ENCODE measurements at regions not wholly inside any gene's neighbourhood (a gene's known extent, or its start where the extent isn't known, plus 50 kb on each side); places are given as distances from the start of the nearest gene placed in this dataset.

GRCh38 chr7:46143949-46144917, 223.2 kb upstream of the IGFBP3 start:
- no peak for DNase-seq (ENCODE audit: low read depth)

DNA sequence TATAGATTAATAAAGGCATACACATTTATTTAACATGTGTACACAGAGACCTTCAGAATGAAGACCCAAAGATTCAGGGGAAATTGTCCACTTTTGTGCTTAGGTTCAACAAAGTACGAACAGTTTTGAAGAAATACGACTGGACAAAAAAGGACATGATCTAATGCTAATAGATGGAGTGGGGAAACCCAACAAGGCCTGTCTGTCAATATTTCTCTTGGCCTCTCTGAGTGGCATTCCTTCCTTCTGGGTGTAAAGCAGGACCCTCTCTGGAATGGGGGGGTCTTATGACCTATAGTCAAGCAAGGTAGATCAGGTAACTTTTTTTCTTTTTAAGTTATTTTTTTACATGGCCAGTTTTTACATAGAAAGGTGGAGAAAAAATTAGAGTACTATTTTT, 222.3 kb upstream of the IGFBP3 start:
- no peak for DNase-seq (ENCODE audit: low read depth)

GRCh38 chr7:46139079-46139478, 218.0 kb upstream of the IGFBP3 start:
- DNase-seq (ENCODE audit: low read depth) = no peak

- no peak for DNase-seq (ENCODE audit: low read depth)
Measured at GRCh38 chr7:46137725-46138124, 216.7 kb upstream of the IGFBP3 start.

GRCh38 chr7:46135557-46135956, 214.5 kb upstream of the IGFBP3 start:
- DNase-seq (ENCODE audit: low read depth) = no peak

DNA sequence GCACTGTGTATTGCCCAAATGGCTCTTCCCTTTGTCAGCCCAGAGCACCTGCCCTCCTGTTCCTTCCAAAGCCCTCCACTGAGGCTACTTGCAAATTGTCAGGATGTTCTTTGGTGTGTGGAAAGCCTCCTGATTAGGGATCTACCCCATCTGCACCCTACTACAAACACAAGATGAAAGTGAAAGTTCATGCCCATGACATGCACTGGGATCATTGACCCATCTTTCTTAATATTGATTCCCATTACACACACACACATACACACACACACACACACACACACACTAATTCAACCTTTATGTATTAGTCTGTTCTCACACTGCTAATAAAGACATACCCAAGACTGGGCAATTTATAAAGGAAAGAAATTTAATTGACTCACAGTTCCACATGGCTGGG, 213.7 kb upstream of the IGFBP3 start:
- DNase-seq (ENCODE audit: low read depth) = no peak

- DNase-seq (ENCODE audit: low read depth) = no peak
Measured at GRCh38 chr7:46134385-46134784, 213.3 kb upstream of the IGFBP3 start.

DNA sequence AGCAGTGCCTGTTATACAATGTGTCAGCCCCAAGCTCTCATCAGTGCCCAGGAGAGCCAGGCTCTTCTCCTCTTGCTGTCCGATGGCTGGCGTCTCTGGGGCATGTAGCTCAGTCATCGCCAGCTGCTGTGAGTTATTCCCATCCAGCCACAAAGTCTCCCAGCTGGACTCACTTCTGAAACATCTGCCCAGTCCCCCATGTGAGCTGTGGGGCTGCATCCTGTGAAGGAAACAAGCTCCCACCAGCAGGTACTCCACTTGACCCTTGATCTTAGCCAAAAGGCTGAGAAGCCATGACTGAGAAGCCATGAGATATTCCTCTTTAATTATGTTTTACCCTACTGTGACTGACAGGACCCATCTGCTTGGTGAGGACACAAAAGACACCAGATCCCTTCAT, 212.7 kb upstream of the IGFBP3 start:
- no peak for DNase-seq (ENCODE audit: low read depth)

DNA sequence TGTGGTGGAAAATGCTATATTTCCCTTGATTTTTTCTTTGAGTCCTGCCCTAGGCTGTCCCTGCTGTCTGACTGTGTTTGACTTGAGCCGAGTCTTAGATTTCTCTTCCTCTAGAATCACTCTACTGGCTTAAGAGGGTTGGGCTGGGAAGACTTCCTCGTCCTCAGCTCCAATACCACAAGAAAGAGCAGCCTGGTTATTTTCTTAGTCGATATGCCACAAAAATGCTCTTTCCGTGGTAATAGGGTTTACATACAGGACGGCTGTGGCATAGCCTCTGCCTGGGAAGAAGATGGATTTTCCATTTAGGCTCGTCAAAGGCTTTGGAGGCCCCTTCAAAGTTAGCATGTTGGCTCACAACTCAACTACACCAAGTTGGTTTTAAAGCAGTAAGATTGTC, 212.0 kb upstream of the IGFBP3 start:
- no peak for DNase-seq (ENCODE audit: low read depth)

- DNase-seq (ENCODE audit: low read depth) = no peak
Measured at GRCh38 chr7:46131916-46132795, 211.1 kb upstream of the IGFBP3 start.

DNA sequence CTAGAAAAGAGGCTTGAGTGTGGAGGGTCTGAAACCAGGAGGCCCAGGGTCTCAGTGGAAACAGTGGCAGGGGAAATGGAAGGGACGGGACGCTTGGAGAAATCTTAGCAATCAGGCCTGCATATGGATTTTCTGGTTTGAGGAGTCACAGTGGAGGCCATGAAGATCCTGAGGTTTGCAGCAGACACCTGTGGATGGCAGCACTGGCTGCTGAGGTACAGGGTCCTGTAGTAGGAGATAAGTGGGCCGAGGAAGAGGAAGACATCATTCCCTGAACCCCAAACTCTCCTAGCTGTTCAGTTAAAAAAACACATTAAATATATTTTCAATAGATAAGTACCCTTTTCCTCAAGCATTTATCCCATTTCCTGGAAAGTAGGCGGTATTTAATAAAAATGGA, 208.8 kb upstream of the IGFBP3 start:
- DNase-seq (ENCODE audit: low read depth) = no peak

DNA sequence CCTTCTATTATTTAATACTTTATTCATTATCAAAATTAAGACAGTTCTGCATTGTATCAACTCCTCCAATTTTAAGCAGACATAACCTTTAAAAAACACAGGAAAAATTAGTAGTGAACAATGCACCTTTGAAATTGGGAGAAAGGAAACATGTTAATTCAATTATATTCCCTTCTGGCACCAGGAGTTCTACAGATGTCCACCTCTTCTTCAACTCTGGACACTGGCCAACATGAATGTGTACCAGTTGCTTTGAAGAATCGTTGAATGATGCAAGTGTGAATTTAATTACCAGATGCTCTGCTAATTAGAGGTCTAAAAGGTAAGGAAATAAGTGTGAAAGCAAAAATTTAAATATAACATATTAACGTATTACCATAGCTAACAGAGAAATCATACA, 206.7 kb upstream of the IGFBP3 start:
- no peak for DNase-seq (ENCODE audit: low read depth)

GRCh38 chr7:46126675-46127300, 205.7 kb upstream of the IGFBP3 start:
- no peak for DNase-seq (ENCODE audit: low read depth)

DNA sequence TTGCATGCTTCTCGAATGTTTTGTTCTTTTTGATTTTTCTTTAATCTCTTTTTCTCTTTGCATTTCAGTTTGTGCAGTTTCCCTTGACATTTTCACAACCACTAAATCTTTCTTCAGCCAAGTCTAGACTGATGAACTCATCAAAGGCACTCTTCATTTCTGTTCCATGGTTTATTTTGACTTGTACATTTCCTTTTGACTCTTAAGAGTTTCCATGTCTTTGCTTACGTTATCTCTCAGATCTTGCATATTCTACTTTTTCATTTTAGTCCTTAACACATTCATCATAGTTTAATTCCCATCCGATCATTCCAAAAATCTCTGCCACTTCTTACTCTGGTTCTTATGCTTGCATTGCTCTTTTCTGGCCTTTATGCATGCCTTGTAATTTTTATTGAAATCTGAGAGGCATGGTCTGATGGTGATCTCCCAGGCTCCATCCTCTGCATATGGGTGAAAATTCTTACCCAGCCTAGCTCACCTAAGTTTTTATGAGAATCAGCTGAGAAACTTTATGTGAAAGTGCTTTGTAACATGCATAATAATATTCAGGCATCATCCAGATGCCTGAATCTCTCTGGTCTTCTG, 202.8 kb upstream of the IGFBP3 start:
- DNase-seq (ENCODE audit: low read depth) = no peak

- no peak for DNase-seq (ENCODE audit: low read depth)
Measured at GRCh38 chr7:46115410-46115809, 194.3 kb upstream of the IGFBP3 start.

GRCh38 chr7:46109437-46109836, 188.4 kb upstream of the IGFBP3 start:
- no peak for DNase-seq (ENCODE audit: low read depth)

- no peak for DNase-seq (ENCODE audit: low read depth)
Measured at GRCh38 chr7:46108272-46108671, 187.2 kb upstream of the IGFBP3 start.

GRCh38 chr7:46107610-46108217, 186.6 kb upstream of the IGFBP3 start:
- no peak for DNase-seq (ENCODE audit: low read depth)

GRCh38 chr7:46100521-46100920, 179.4 kb upstream of the IGFBP3 start:
- DNase-seq (ENCODE audit: low read depth) = no peak

DNA sequence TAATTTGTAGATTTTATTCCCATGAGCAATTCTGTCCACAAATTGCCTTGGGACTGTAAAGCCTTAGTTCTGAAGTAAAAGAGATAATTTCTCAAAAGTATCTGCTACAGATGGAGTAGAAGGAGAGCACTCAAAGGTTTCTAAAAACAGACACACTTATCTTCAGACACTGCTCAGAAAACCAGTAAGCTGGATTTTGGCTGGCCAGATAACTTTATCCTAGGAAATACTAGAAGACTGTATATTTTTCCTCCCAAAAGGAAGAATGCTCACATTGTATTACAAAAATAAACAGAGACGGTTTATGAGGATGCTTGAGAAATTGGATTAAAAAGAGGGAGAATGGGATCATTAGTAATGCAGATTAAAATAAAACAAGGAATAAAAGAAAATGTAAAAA, 178.0 kb upstream of the IGFBP3 start:
- no peak for DNase-seq (ENCODE audit: low read depth)

GRCh38 chr7:46091071-46091470, 170.0 kb upstream of the IGFBP3 start:
- no peak for DNase-seq (ENCODE audit: low read depth)

Measured in forelimb muscle (tissue), 1 donor.